ENCODE measurements at regions not wholly inside any gene's neighbourhood (a gene's known extent, or its start where the extent isn't known, plus 50 kb on each side); places are given as distances from the start of the nearest gene placed in this dataset.

DNA sequence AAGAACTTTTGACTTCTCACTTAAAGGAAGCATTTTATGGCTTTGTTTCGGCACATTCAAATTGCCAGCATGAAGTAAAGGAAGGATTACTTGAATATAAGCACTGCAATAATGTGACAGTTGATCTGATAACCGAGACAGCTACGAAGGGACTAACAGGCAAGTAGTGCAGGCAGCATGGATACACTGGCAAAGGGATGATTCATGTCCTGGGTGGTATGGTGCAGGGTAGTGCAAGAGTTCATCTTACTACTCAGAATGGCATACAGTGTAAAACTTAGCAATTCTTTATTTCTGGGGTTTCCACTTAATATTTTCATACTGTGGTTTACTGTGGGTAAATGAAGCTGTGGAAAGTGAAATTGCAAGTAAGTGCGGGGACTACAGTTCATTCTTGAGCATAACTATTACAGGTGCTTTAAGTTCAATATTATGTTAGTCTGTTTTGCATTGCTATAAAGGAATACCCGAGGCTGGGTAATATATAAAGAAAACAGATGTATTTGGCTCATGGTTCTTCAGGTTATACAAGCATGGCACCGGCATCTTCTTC, 611.8 kb downstream of the SPOCK3 start (continued):
- TF ChIP-seq CEBPB (IDR thresholded peaks at IDR 0.05; ENCODE audit: low read depth, low read length): no peak
